ENCODE measurements at regions not wholly inside any gene's neighbourhood (a gene's known extent, or its start where the extent isn't known, plus 50 kb on each side); places are given as distances from the start of the nearest gene placed in this dataset.

DNA sequence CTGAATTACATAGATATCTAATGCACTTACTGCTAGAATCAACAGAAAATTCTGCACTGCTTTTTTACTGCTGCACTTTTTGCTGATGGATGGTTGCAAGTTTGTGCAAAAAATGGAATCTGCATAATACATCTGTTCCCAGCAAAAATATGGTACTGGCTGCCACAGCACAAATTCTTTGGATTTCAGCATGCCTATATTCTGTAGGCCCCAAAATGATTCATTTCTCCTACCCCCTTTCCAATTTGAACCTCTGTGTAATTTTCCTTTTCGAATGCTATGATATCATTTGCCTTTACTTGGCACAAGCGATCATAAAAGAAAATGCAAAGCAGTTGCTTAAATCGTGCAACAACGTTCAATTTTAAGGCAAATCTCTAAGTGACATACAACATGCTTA is 524.2 kb upstream of the NBEA start:
- TF ChIP-seq, protein P1, sequence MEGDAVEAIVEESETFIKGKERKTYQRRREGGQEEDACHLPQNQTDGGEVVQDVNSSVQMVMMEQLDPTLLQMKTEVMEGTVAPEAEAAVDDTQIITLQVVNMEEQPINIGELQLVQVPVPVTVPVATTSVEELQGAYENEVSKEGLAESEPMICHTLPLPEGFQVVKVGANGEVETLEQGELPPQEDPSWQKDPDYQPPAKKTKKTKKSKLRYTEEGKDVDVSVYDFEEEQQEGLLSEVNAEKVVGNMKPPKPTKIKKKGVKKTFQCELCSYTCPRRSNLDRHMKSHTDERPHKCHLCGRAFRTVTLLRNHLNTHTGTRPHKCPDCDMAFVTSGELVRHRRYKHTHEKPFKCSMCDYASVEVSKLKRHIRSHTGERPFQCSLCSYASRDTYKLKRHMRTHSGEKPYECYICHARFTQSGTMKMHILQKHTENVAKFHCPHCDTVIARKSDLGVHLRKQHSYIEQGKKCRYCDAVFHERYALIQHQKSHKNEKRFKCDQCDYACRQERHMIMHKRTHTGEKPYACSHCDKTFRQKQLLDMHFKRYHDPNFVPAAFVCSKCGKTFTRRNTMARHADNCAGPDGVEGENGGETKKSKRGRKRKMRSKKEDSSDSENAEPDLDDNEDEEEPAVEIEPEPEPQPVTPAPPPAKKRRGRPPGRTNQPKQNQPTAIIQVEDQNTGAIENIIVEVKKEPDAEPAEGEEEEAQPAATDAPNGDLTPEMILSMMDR (IDR thresholded peaks at IDR 0.05) = no peak
- no peak for TF ChIP-seq POLR2A (IDR thresholded peaks at IDR 0.05)
- TF ChIP-seq POLR2AphosphoS5 (IDR thresholded peaks at IDR 0.05; ENCODE audit: insufficient read depth in 1 of 2, low read depth in 1 of 2) = no peak

All from vagina (tissue), 2 donors.